Keratinocyte (primary cell): ENCODE measurements at regions not wholly inside any gene's neighbourhood (a gene's known extent, or its start where the extent isn't known, plus 50 kb on each side); places are given as distances from the start of the nearest gene placed in this dataset.

ENCODE experiments used
- EZH2 ChIP-seq: IDR thresholded peaks from one replicate; pipeline ENCODE4 v1.6.1; 2012; ENCODE audit warnings: inconsistent platforms, mild to moderate bottlenecking, low read length, moderate library complexity
- TF ChIP-seq, protein P1 (sequence below), 3 experiments: IDR thresholded peaks in 1 of 3; conservative IDR thresholded peaks in 1 of 3; optimal IDR thresholded peaks in 1 of 3; 2 replicates in 2 of 3; 3 replicates in 1 of 3; pipeline versions ENCODE3 to v1.5.1; 2011; ENCODE audit warnings: low read length in 3 of 3, mild to moderate bottlenecking in 3 of 3, moderate library complexity in 2 of 3, control low read depth in 1 of 3, inconsistent platforms in 1 of 3; ENCODE audit not compliant: insufficient read depth in 2 of 3; ENCODE audit errors: extremely low read depth in 1 of 3

DNA sequence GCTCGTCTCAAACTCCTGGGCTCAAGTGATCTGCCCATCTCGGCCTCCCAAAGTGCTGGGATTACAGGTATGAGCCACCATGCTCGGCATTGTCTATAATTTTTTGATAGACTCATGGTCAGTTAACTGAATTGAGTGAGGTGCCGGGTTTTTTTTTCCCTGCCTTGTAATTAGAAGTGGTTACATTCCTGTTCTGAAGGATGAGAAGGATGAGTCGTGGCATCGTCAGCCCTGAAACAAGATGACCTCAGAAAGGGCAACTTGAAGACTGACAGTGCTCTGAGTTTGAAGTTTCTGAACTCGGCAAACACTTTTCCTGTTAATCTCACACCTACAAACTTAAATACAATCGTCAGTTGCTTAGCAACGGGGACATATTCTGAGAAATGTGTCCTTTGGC, 158.7 kb upstream of the PDE10A start:
- TF ChIP-seq, protein P1, sequence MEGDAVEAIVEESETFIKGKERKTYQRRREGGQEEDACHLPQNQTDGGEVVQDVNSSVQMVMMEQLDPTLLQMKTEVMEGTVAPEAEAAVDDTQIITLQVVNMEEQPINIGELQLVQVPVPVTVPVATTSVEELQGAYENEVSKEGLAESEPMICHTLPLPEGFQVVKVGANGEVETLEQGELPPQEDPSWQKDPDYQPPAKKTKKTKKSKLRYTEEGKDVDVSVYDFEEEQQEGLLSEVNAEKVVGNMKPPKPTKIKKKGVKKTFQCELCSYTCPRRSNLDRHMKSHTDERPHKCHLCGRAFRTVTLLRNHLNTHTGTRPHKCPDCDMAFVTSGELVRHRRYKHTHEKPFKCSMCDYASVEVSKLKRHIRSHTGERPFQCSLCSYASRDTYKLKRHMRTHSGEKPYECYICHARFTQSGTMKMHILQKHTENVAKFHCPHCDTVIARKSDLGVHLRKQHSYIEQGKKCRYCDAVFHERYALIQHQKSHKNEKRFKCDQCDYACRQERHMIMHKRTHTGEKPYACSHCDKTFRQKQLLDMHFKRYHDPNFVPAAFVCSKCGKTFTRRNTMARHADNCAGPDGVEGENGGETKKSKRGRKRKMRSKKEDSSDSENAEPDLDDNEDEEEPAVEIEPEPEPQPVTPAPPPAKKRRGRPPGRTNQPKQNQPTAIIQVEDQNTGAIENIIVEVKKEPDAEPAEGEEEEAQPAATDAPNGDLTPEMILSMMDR (optimal IDR thresholded peaks at IDR 0.05 in 1 of 3, IDR thresholded peaks at IDR 0.05 in 1 of 3, conservative IDR thresholded peaks at IDR 0.05 in 1 of 3; ENCODE audit: extremely low read depth in 1 of 3, insufficient read depth in 2 of 3, low read length in 3 of 3), result no peak
- no peak for TF ChIP-seq EZH2
